GM19351 (cell line): ENCODE measurements at regions not wholly inside any gene's neighbourhood (a gene's known extent, or its start where the extent isn't known, plus 50 kb on each side); places are given as distances from the start of the nearest gene placed in this dataset.
"Not testable (repeated sequence)": the region's sequence is repeated elsewhere in the genome, so short reads cannot be mapped to it uniquely, and the experiment has no call there.

Experiments
- ATAC-seq: cut with Tn5 transposase; IDR thresholded peaks from one replicate; pipeline ENCODE4 v1.9.1; 2021; ENCODE audit warnings: mild to moderate bottlenecking, moderate library complexity; ENCODE audit not compliant: unreplicated experiment

GRCh38 chr10:25851548-25851947 is 82.5 kb upstream of the MYO3A start:
- no peak for ATAC-seq

DNA sequence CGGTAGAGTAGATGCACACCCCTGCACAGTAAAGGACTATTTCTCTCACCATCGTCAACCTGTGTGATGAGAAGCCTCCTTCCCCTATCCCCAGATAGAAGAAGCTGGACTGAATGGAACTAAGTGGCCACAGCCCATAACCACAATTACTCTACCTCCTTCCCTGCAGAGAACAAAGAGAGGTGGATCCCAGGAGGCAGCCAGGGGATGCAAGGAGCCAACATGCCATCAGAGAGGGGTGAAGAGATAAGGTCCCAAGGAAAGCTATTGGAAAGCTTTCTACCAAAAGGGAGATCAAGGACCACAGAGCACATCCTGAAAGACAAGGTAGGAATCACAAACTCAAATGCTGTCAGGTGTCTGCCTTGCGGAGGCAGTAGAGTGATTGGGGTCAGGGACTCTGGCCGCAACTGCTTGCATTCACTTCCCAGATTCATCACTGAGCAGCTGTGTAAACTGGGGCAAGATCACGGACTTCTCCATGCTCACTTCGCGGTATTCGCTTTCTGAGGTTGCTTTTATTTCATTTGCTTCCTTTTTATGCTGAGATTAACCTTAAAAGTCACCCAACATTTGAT is 81.6 kb upstream of the MYO3A start:
- ATAC-seq = no peak

GRCh38 chr10:25858076-25858475 is 76.0 kb upstream of the MYO3A start:
- ATAC-seq = no peak

GRCh38 chr10:25865267-25865666 is 68.8 kb upstream of the MYO3A start:
- ATAC-seq = no peak

DNA sequence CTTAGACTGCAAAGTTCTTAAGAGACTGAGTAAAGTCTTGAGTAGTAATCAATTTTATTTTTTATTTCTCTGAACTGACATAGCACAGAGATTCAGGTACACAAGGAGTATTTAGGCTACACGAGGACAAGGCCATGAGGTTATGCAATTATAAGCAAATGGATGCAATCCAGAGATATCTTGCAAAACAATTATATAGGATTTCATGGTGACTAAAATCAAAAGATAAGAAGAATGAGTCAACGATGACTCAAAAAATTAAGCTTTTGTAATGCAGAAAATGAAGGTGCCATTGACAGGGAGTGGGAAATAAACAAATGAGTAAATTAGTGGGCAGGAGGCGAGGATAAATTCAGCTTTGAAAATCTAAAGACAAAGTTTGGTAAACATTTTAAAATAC is 66.7 kb upstream of the MYO3A start:
- ATAC-seq = no peak

- ATAC-seq = no peak
Measured at GRCh38 chr10:25869067-25869591, 64.9 kb upstream of the MYO3A start.

GRCh38 chr10:25869609-25870008 is 64.4 kb upstream of the MYO3A start:
- ATAC-seq = no peak

DNA sequence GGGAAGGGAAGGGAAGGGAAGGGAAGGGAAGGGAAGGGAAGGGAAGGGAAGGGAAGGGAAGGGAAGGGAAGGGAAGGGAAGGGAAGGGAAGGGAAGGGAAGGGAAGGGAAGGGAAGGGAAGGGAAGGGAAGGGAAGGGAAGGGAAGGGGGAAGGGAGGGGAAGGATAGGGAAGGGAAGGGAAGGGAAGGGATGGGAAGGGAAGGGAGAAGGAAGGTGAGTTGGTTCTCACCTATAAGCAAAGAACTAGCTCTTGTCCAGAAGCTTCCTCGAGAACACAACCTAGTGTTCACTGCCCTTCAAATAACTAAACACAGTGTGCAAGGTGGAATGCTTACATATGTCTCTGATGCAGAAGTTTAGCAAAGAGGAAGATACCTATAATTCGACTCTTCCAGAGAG is 59.6 kb upstream of the MYO3A start:
- not testable (repeated sequence) for ATAC-seq

DNA sequence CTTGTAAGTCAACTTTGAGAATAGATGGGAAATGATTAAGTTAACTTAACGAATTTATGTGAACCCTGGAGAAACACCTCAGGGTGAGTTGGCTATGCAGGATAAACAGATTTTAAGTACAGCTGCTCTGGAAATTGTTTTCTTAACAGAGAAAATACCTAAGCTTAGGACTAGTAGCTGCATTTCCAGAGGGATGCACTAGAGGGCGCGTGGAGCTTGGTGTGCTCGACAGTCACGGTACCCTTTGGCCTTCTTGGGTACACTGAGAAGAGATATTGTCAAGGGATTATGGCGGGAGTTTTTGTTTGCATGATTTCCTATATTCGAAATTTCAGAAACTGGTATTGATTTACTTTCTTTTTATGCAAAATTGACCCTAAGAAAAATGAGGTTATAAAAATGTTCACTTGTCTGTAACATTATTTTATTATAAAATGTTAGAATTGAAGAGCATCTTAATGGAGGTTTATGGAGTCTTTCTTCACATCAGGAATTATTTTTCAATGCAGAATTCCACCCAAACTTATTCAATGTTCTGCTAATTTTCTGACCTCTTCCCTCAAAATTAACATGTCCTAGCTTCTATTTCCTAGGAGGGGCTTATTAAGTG is 58.4 kb upstream of the MYO3A start:
- ATAC-seq = peak; percentile 96

DNA sequence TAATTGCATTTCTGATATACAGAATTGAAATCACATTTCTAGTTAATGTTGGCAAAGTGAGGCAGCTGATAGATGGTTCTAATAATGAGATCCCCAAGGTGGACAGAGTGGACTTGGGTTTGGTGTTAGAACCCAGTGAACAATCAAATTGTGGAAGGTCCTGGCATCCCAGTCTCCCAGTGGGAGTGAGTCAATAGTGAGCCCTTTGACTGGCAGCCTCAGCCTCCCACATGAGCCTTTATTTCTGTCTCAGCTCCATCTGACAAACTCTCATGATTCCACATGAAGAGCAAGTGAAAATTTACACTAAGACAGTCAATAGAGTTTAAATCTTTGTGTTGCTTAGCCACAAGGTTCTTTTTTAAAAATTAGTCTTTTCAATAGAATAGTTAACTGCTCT is 56.7 kb upstream of the MYO3A start:
- no peak for ATAC-seq
